ENCODE measurements at regions not wholly inside any gene's neighbourhood (a gene's known extent, or its start where the extent isn't known, plus 50 kb on each side); places are given as distances from the start of the nearest gene placed in this dataset.

- in situ Hi-C loops (cut with MboI; ENCODE audit: low sequenced_read_pairs, unreplicated experiment) = no loop called here
- no peak for TF ChIP-seq CTCF (IDR thresholded peaks at IDR 0.05; ENCODE audit: borderline replicate concordance, control extremely low read depth, extremely low read depth, insufficient read depth, missing control alignments)
- no peak for DNase-seq (ENCODE audit: low spot score)
Measured at GRCh38 chr3:151625086-151625485, 108.6 kb upstream of the AADACL2 start.

- no peak for TF ChIP-seq CTCF (IDR thresholded peaks at IDR 0.05; ENCODE audit: borderline replicate concordance, control extremely low read depth, extremely low read depth, insufficient read depth, missing control alignments)
Measured at GRCh38 chr3:151620071-151620470, 113.7 kb upstream of the AADACL2 start.

GRCh38 chr3:151615464-151615863, 118.3 kb upstream of the AADACL2 start:
- in situ Hi-C loops (cut with MboI; ENCODE audit: low sequenced_read_pairs, unreplicated experiment) = no loop called here
- no peak for TF ChIP-seq CTCF (IDR thresholded peaks at IDR 0.05; ENCODE audit: borderline replicate concordance, control extremely low read depth, extremely low read depth, insufficient read depth, missing control alignments)
- DNase-seq (ENCODE audit: low spot score) = no peak

More at GRCh38 chr3:151620071-151620470, 113.7 kb upstream of the AADACL2 start:
- in situ Hi-C loops (cut with MboI; ENCODE audit: low sequenced_read_pairs, unreplicated experiment) = no loop called here
- DNase-seq (ENCODE audit: low spot score) = no peak

- TF ChIP-seq CTCF (IDR thresholded peaks at IDR 0.05; ENCODE audit: borderline replicate concordance, control extremely low read depth, extremely low read depth, insufficient read depth, missing control alignments) = no peak
- no peak for DNase-seq (ENCODE audit: low spot score)
- in situ Hi-C loops (cut with MboI; ENCODE audit: low sequenced_read_pairs, unreplicated experiment) = no loop called here
Measured at GRCh38 chr3:151612115-151612514, 121.6 kb upstream of the AADACL2 start.

- in situ Hi-C loops (cut with MboI; ENCODE audit: low sequenced_read_pairs, unreplicated experiment) = no loop called here
- DNase-seq (ENCODE audit: low spot score) = no peak
- no peak for TF ChIP-seq CTCF (IDR thresholded peaks at IDR 0.05; ENCODE audit: borderline replicate concordance, control extremely low read depth, extremely low read depth, insufficient read depth, missing control alignments)
Measured at GRCh38 chr3:151611419-151611818, 122.3 kb upstream of the AADACL2 start.

GRCh38 chr3:151609491-151609890, 124.2 kb upstream of the AADACL2 start:
- TF ChIP-seq CTCF (IDR thresholded peaks at IDR 0.05; ENCODE audit: borderline replicate concordance, control extremely low read depth, extremely low read depth, insufficient read depth, missing control alignments) = no peak
- DNase-seq (ENCODE audit: low spot score) = no peak
- in situ Hi-C loops (cut with MboI; ENCODE audit: low sequenced_read_pairs, unreplicated experiment) = no loop called here

GRCh38 chr3:151604891-151605290, 128.8 kb upstream of the AADACL2 start:
- in situ Hi-C loops (cut with MboI; ENCODE audit: low sequenced_read_pairs, unreplicated experiment) = no loop called here
- DNase-seq (ENCODE audit: low spot score) = no peak
- no peak for TF ChIP-seq CTCF (IDR thresholded peaks at IDR 0.05; ENCODE audit: borderline replicate concordance, control extremely low read depth, extremely low read depth, insufficient read depth, missing control alignments)
